Endodermal cell (in vitro differentiated cells): ENCODE measurements at regions not wholly inside any gene's neighbourhood (a gene's known extent, or its start where the extent isn't known, plus 50 kb on each side); places are given as distances from the start of the nearest gene placed in this dataset.

ENCODE experiments used
- DNase-seq: peaks from one replicate; pipeline ENCODE4 v3.0.0-alpha.2; 2017
- H3K27ac ChIP-seq: 2 replicates; pipeline ENCODE4 v1.5.1; 2013; ENCODE audit warnings: mild to moderate bottlenecking, low read depth, low read length, moderate library complexity
- H3K27me3 ChIP-seq: 2 replicates; pipeline ENCODE4 v1.6.1; 2013; ENCODE audit warnings: mild to moderate bottlenecking, low read length, moderate library complexity; ENCODE audit not compliant: insufficient read depth, control insufficient read depth, poor library complexity, severe bottlenecking
- H3K36me3 ChIP-seq: 2 replicates; pipeline ENCODE4 v1.7.0; 2013; ENCODE audit warnings: mild to moderate bottlenecking, low read length, moderate library complexity; ENCODE audit not compliant: control insufficient read depth, insufficient read depth
- H3K4me1 ChIP-seq: one replicate; pipeline ENCODE4 v1.7.0; 2013; ENCODE audit warnings: low read length; ENCODE audit not compliant: control insufficient read depth, insufficient read depth
- H3K4me3 ChIP-seq: 2 replicates; pipeline ENCODE4 v1.5.1; 2013; ENCODE audit warnings: mild to moderate bottlenecking, low read length, moderate library complexity
- H3K9ac ChIP-seq: 2 replicates; pipeline ENCODE4 v1.6.1; 2013; ENCODE audit warnings: mild to moderate bottlenecking, low read length, moderate library complexity; ENCODE audit not compliant: poor library complexity, severe bottlenecking; ENCODE audit errors: extremely low read depth
- H3K9me3 ChIP-seq: 2 replicates; pipeline ENCODE4 v1.6.1; 2013; ENCODE audit warnings: mild to moderate bottlenecking, low read length, moderate library complexity; ENCODE audit not compliant: control insufficient read depth
- H3K27ac Mint-ChIP-seq: 2 replicates; pipeline ENCODE4 v1.8.0; 2020; ENCODE audit warnings: mixed read lengths
- H3K27me3 Mint-ChIP-seq: 2 replicates; pipeline ENCODE4 v1.8.0; 2021; ENCODE audit warnings: mild to moderate bottlenecking, mixed read lengths; ENCODE audit not compliant: insufficient read depth
- H3K36me3 Mint-ChIP-seq: 2 replicates; pipeline ENCODE4 v1.8.0; 2020; ENCODE audit warnings: low read depth, mixed read lengths
- H3K4me1 Mint-ChIP-seq: 2 replicates; pipeline ENCODE4 v1.8.0; 2020; ENCODE audit warnings: mixed read lengths
- H3K4me3 Mint-ChIP-seq: 2 replicates; pipeline ENCODE4 v1.8.0; 2020; ENCODE audit warnings: mild to moderate bottlenecking, moderate library complexity, mixed read lengths
- H3K9me3 Mint-ChIP-seq: 2 replicates; pipeline ENCODE4 v1.8.0; 2020; ENCODE audit warnings: mild to moderate bottlenecking, mixed read lengths
- WGBS, 2 experiments: methylation state at CpG; one replicate each; pipeline versions ENCODE4 v1.1.5 to v1.1.7; 2013; ENCODE audit warnings: missing lambda C conversion rate in 2 of 2, mixed read lengths in 1 of 2; ENCODE audit not compliant: insufficient coverage in 1 of 2, insufficient read length in 1 of 2; 5-methylcytosine and 5-hydroxymethylcytosine counted together
- TF ChIP-seq, protein P1 (sequence below): fragments of 200-600 bp; sonication (generic); conservative IDR thresholded peaks from 2 replicates; pipeline ENCODE4 v1.5.0; 2021; ENCODE audit warnings: antibody characterized with exemption, mild to moderate bottlenecking

DNA sequence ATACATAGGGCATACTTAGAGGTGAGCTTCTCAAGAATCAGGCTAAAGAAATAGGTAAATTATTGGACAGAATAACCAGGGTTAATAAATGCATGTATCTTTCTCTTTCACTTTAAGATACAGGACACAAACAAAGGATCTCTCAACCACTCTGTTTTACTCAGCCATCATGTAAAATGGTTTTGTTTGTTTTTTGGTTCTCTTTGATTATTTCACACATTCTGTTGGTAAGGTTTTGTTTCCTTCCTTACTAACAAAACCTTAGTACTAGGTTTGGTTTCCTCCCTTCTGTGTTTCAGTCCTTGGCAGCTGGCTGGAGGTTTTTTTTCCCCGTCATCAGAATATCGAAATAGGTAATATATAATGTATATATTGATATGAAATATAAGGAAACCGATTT lies 1506.8 kb upstream of the TMEFF2 start:
- Mint-ChIP-seq H3K4me1 (peaks cover 3% of the 10 kb centered on the region), H3K27me3 (no peaks in the 10 kb centered on the region), H3K9me3 (peaks cover 7% of the 10 kb centered on the region), H3K4me3 (no peak overlapping the region), H3K36me3 (no peaks in the 10 kb centered on the region), H3K27ac (no peak overlapping the region)
- no peak overlapping the region for H3K27ac ChIP-seq
- WGBS, 2 experiments = 100% methylated on average over 1 of the region's 3 CpGs; no CpG with 5 or more reads in 1 of the 2 experiments
- TF ChIP-seq, protein P1, sequence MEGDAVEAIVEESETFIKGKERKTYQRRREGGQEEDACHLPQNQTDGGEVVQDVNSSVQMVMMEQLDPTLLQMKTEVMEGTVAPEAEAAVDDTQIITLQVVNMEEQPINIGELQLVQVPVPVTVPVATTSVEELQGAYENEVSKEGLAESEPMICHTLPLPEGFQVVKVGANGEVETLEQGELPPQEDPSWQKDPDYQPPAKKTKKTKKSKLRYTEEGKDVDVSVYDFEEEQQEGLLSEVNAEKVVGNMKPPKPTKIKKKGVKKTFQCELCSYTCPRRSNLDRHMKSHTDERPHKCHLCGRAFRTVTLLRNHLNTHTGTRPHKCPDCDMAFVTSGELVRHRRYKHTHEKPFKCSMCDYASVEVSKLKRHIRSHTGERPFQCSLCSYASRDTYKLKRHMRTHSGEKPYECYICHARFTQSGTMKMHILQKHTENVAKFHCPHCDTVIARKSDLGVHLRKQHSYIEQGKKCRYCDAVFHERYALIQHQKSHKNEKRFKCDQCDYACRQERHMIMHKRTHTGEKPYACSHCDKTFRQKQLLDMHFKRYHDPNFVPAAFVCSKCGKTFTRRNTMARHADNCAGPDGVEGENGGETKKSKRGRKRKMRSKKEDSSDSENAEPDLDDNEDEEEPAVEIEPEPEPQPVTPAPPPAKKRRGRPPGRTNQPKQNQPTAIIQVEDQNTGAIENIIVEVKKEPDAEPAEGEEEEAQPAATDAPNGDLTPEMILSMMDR = no peak
- H3K4me1 ChIP-seq = no peaks in the 10 kb centered on the region
- no peak overlapping the region for H3K4me3 ChIP-seq
- H3K9me3 ChIP-seq = no peaks in the 10 kb centered on the region
- DNase-seq = no peak
- no peak overlapping the region for H3K9ac ChIP-seq
- no peaks in the 10 kb centered on the region for H3K27me3 ChIP-seq
- H3K36me3 ChIP-seq = no peaks in the 10 kb centered on the region

DNA sequence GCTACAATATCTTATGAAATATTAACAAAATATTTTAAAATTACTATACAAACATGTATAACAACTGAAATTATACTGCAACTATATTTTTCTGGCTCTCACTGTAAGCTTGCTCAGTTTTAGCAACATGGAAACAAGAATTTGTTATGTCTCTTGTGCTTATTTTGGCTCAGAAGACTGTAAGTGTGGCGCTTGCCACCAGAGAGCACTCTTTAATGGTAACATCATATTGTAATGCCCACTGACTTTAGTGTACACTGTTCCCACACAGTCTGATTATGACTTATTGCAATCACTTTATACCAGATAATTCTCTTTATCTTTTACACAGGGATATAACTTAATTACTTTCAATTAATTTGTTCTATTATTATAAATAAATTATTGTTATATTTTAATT lies 1500.6 kb upstream of the TMEFF2 start:
- TF ChIP-seq, protein P1 = peak; percentile 77
- 63% methylated on average over 1 of the region's 1 CpG; no CpG with 5 or more reads in 1 of the 2 experiments for WGBS, 2 experiments
- H3K27me3 Mint-ChIP-seq = no peaks in the 10 kb centered on the region

DNA sequence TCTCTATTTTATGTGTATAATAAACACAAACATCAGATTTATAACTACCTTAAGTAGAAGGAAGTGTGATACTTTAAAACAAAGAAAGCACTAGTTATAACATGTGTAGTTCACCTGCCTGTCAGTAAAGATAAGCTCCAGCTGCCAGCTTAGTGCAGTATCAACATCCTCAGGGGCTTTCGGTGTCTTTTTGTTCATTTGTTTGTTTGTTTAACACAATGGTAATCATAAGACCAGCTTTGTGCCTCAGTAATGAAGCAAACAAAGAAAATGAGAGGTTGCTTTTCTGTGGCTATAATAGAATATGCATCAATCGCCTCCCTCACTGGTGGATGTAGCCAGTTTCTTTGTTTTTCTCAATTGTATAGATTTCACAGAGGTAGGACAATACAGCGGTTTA lies 1499.0 kb upstream of the TMEFF2 start:
- Histone ChIP-seq H3K4me3 (no peak overlapping the region), H3K9me3 (no peaks in the 10 kb centered on the region), H3K27ac (no peak overlapping the region), H3K4me1 (no peaks in the 10 kb centered on the region), H3K36me3 (no peaks in the 10 kb centered on the region), H3K9ac (no peak overlapping the region), H3K27me3 (no peaks in the 10 kb centered on the region)
- no peak for DNase-seq
- H3K9me3 Mint-ChIP-seq = no peaks in the 10 kb centered on the region
- no peak overlapping the region for H3K4me3 Mint-ChIP-seq
- H3K27me3 Mint-ChIP-seq = no peaks in the 10 kb centered on the region
- no peaks in the 10 kb centered on the region for H3K4me1 Mint-ChIP-seq
- H3K36me3 Mint-ChIP-seq = no peaks in the 10 kb centered on the region
- no peak overlapping the region for H3K27ac Mint-ChIP-seq
- 89 to 94% methylated on average over 2 to 3 of the region's 3 CpGs for WGBS, 2 experiments
- TF ChIP-seq, protein P1 = no peak

More for the DNA sequence above, 1500.6 kb upstream of the TMEFF2 start:
- no peak for DNase-seq
- no peaks in the 10 kb centered on the region for H3K36me3 Mint-ChIP-seq
- Histone ChIP-seq H3K27ac (no peak overlapping the region), H3K9ac (no peak overlapping the region), H3K27me3 (no peaks in the 10 kb centered on the region), H3K4me1 (no peaks in the 10 kb centered on the region), H3K4me3 (no peak overlapping the region), H3K36me3 (no peaks in the 10 kb centered on the region), H3K9me3 (no peaks in the 10 kb centered on the region)
- H3K27ac Mint-ChIP-seq = no peak overlapping the region
- peaks cover 3% of the 10 kb centered on the region for H3K4me1 Mint-ChIP-seq
- H3K4me3 Mint-ChIP-seq = no peak overlapping the region
- no peaks in the 10 kb centered on the region for H3K9me3 Mint-ChIP-seq
